Peyer's patch (tissue), 4 donors: ENCODE measurements at regions not wholly inside any gene's neighbourhood (a gene's known extent, or its start where the extent isn't known, plus 50 kb on each side); places are given as distances from the start of the nearest gene placed in this dataset.

ENCODE experiments used
- CTCF ChIP-seq, 6 experiments: fragments of 450-650 bp in 4 of 6; fragments of 200-600 bp in 2 of 6; sonication (generic) in 1 of 6; IDR thresholded peaks; one replicate each; pipeline ENCODE4 v1.5.1; 2017 to 2019; ENCODE audit warnings: antibody characterized with exemption in 6 of 6, mild to moderate bottlenecking in 3 of 6, moderate library complexity in 1 of 6
- POLR2A ChIP-seq, 2 donors: fragments of 450-650 bp; IDR thresholded peaks; one replicate each; pipeline ENCODE4 v1.5.1; 2017; ENCODE audit warnings: antibody characterized with exemption in 2 of 2, mild to moderate bottlenecking in 2 of 2, moderate library complexity in 2 of 2

- TF ChIP-seq CTCF (IDR thresholded peaks at IDR 0.05), result no peak
- no peak for TF ChIP-seq POLR2A (IDR thresholded peaks at IDR 0.05)
These were observed 696.3 kb upstream of the UBE2E2 start for GRCh38 chr3:22506871-22507270.
